Gastrocnemius medialis (tissue), 4 donors: ENCODE measurements at regions not wholly inside any gene's neighbourhood (a gene's known extent, or its start where the extent isn't known, plus 50 kb on each side); places are given as distances from the start of the nearest gene placed in this dataset.

ENCODE experiments used
- POLR2A ChIP-seq, 2 donors: fragments of 450-650 bp; IDR thresholded peaks; one replicate each; pipeline ENCODE4 v1.6.1; 2017; ENCODE audit warnings: antibody characterized with exemption in 2 of 2, mild to moderate bottlenecking in 2 of 2, moderate library complexity in 2 of 2
- TF ChIP-seq, protein P1 (sequence below), 5 experiments: fragments of 450-650 bp in 3 of 5; fragments of 200-600 bp in 2 of 5; sonication (generic) in 2 of 5; IDR thresholded peaks in 4 of 5; conservative IDR thresholded peaks in 1 of 5; 1 replicate in 4 of 5; 2 replicates in 1 of 5; pipeline ENCODE4 v1.5.1; 2016 to 2019; ENCODE audit warnings: antibody characterized with exemption in 5 of 5, mild to moderate bottlenecking in 3 of 5, moderate library complexity in 3 of 5

DNA sequence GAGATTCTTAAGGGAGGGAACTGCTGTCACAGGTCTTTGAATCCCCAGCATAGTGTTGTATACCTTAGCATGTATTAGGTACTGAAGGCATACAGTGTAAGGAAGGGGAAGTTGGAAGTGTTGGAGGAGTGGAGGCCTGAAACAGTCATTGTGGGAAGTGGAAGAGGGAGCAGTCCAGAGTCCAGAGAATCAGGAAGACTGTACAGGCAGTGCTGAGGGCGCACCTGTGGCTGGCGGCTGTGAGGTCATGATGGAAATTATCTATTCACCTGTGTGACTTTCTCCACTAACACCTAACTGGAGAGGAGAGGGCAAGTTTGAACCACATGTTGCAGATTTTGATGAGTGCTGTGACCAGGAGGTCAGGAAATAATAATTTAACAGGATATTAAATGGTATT lies 119.7 kb upstream of the NIPBL start:
- TF ChIP-seq, protein P1, sequence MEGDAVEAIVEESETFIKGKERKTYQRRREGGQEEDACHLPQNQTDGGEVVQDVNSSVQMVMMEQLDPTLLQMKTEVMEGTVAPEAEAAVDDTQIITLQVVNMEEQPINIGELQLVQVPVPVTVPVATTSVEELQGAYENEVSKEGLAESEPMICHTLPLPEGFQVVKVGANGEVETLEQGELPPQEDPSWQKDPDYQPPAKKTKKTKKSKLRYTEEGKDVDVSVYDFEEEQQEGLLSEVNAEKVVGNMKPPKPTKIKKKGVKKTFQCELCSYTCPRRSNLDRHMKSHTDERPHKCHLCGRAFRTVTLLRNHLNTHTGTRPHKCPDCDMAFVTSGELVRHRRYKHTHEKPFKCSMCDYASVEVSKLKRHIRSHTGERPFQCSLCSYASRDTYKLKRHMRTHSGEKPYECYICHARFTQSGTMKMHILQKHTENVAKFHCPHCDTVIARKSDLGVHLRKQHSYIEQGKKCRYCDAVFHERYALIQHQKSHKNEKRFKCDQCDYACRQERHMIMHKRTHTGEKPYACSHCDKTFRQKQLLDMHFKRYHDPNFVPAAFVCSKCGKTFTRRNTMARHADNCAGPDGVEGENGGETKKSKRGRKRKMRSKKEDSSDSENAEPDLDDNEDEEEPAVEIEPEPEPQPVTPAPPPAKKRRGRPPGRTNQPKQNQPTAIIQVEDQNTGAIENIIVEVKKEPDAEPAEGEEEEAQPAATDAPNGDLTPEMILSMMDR (IDR thresholded peaks at IDR 0.05 in 4 of 5, conservative IDR thresholded peaks at IDR 0.05 in 1 of 5) = no peak
- no peak for TF ChIP-seq POLR2A (IDR thresholded peaks at IDR 0.05)
